ENCODE measurements at regions not wholly inside any gene's neighbourhood (a gene's known extent, or its start where the extent isn't known, plus 50 kb on each side); places are given as distances from the start of the nearest gene placed in this dataset.

- no peak for DNase-seq (ENCODE audit: extremely low read depth in 1 of 11, low read depth in 9 of 11, low spot score in 4 of 11)
Observed at GRCh38 chr5:164041105-164041504, 535.7 kb downstream of the MAT2B start.

- DNase-seq (ENCODE audit: extremely low read depth in 1 of 11, low read depth in 9 of 11, low spot score in 4 of 11): peak in 1 of 11 donors; percentile 2
Observed at GRCh38 chr5:164048359-164048926, 543.0 kb downstream of the MAT2B start.

- DNase-seq (ENCODE audit: extremely low read depth in 1 of 11, low read depth in 9 of 11, low spot score in 4 of 11): no peak
Observed at GRCh38 chr5:164051745-164052144, 546.3 kb downstream of the MAT2B start.

GRCh38 chr5:164052536-164053093, 547.2 kb downstream of the MAT2B start:
- no peak for DNase-seq (ENCODE audit: extremely low read depth in 1 of 11, low read depth in 9 of 11, low spot score in 4 of 11)

GRCh38 chr5:164053123-164053522, 547.7 kb downstream of the MAT2B start:
- DNase-seq (ENCODE audit: extremely low read depth in 1 of 11, low read depth in 9 of 11, low spot score in 4 of 11): no peak

GRCh38 chr5:164054461-164054860, 549.0 kb downstream of the MAT2B start:
- DNase-seq (ENCODE audit: extremely low read depth in 1 of 11, low read depth in 9 of 11, low spot score in 4 of 11): no peak

GRCh38 chr5:164057121-164057520, 551.7 kb downstream of the MAT2B start:
- no peak for DNase-seq (ENCODE audit: extremely low read depth in 1 of 11, low read depth in 9 of 11, low spot score in 4 of 11)

- DNase-seq (ENCODE audit: extremely low read depth in 1 of 11, low read depth in 9 of 11, low spot score in 4 of 11): no peak
Observed at GRCh38 chr5:164058621-164059020, 553.2 kb downstream of the MAT2B start.

- DNase-seq (ENCODE audit: extremely low read depth in 1 of 11, low read depth in 9 of 11, low spot score in 4 of 11): no peak
Observed at GRCh38 chr5:164059471-164059870, 554.1 kb downstream of the MAT2B start.

GRCh38 chr5:164060786-164061355, 555.5 kb downstream of the MAT2B start:
- DNase-seq (ENCODE audit: extremely low read depth in 1 of 11, low read depth in 9 of 11, low spot score in 4 of 11): no peak

- no peak for DNase-seq (ENCODE audit: extremely low read depth in 1 of 11, low read depth in 9 of 11, low spot score in 4 of 11)
Observed at GRCh38 chr5:164062304-164062703, 556.9 kb downstream of the MAT2B start.

- no peak for DNase-seq (ENCODE audit: extremely low read depth in 1 of 11, low read depth in 9 of 11, low spot score in 4 of 11)
Observed at GRCh38 chr5:164065266-164065665, 559.8 kb downstream of the MAT2B start.

- DNase-seq (ENCODE audit: extremely low read depth in 1 of 11, low read depth in 9 of 11, low spot score in 4 of 11): no peak
Observed at GRCh38 chr5:164071671-164072070, 566.3 kb downstream of the MAT2B start.

GRCh38 chr5:164073081-164073480, 567.7 kb downstream of the MAT2B start:
- no peak for DNase-seq (ENCODE audit: extremely low read depth in 1 of 11, low read depth in 9 of 11, low spot score in 4 of 11)

GRCh38 chr5:164076556-164076955, 571.1 kb downstream of the MAT2B start:
- DNase-seq (ENCODE audit: extremely low read depth in 1 of 11, low read depth in 9 of 11, low spot score in 4 of 11): no peak

- no peak for DNase-seq (ENCODE audit: extremely low read depth in 1 of 11, low read depth in 9 of 11, low spot score in 4 of 11)
Observed at GRCh38 chr5:164090358-164090757, 584.9 kb downstream of the MAT2B start.

GRCh38 chr5:164091836-164092235, 586.4 kb downstream of the MAT2B start:
- DNase-seq (ENCODE audit: extremely low read depth in 1 of 11, low read depth in 9 of 11, low spot score in 4 of 11): no peak

- no peak for DNase-seq (ENCODE audit: extremely low read depth in 1 of 11, low read depth in 9 of 11, low spot score in 4 of 11)
Observed at GRCh38 chr5:164094291-164094690, 588.9 kb downstream of the MAT2B start.

GRCh38 chr5:164097749-164098148, 592.3 kb downstream of the MAT2B start:
- no peak for DNase-seq (ENCODE audit: extremely low read depth in 1 of 11, low read depth in 9 of 11, low spot score in 4 of 11)

- no peak for DNase-seq (ENCODE audit: extremely low read depth in 1 of 11, low read depth in 9 of 11, low spot score in 4 of 11)
Observed at GRCh38 chr5:164098531-164098930, 593.1 kb downstream of the MAT2B start.

GRCh38 chr5:164098979-164099378, 593.6 kb downstream of the MAT2B start:
- DNase-seq (ENCODE audit: extremely low read depth in 1 of 11, low read depth in 9 of 11, low spot score in 4 of 11): no peak

All from renal cortex interstitium (tissue), 11 donors.